ENCODE measurements at regions not wholly inside any gene's neighbourhood (a gene's known extent, or its start where the extent isn't known, plus 50 kb on each side); places are given as distances from the start of the nearest gene placed in this dataset.
"Not testable (repeated sequence)": the region's sequence is repeated elsewhere in the genome, so short reads cannot be mapped to it uniquely, and the experiment has no call there.

- POLR2A ChIA-PET = no interaction called here
- Mint-ChIP-seq H3K4me3 (no peak overlapping the region), H3K9me3 (no peaks in the 10 kb centered on the region), H3K4me1 (ENCODE audit: low read depth) (peaks cover 14% of the 10 kb centered on the region), H3K27ac (no peak overlapping the region), H3K27me3 (no peaks in the 10 kb centered on the region), H3K36me3 (no peaks in the 10 kb centered on the region)
- DNase-seq = no peak
- intact Hi-C loops (cut with micrococcal nuclease) = no loop called here
- CTCF ChIA-PET = no interaction called here
These were observed 138.2 kb downstream of the GLUL start for GRCh38 chr1:182253319-182253860.

- Mint-ChIP-seq H3K4me3 (no peak overlapping the region), H3K36me3 (no peaks in the 10 kb centered on the region), H3K27me3 (no peaks in the 10 kb centered on the region), H3K9me3 (no peaks in the 10 kb centered on the region), H3K4me1 (ENCODE audit: low read depth) (peaks cover 22% of the 10 kb centered on the region), H3K27ac (no peak overlapping the region)
- intact Hi-C loops (cut with micrococcal nuclease) = no loop called here
- POLR2A ChIA-PET = no interaction called here
- no peak for DNase-seq
- CTCF ChIA-PET = no interaction called here
These were observed 140.0 kb downstream of the GLUL start for GRCh38 chr1:182251561-182251960.

- peaks cover 3% of the 10 kb centered on the region for H3K27me3 Mint-ChIP-seq
- DNase-seq = peak; percentile 84
- H3K4me1 Mint-ChIP-seq (ENCODE audit: low read depth) = peaks cover 22% of the 10 kb centered on the region
- CTCF ChIA-PET = interaction anchor here (1.0 to 3.2 kb wide), 4 partner anchors 9 to 533 kb away, joined by 3 to 19 read pairs (median 4); no protein-coding TSS in a partner anchor
- no peak overlapping the region for H3K4me3 Mint-ChIP-seq
- POLR2A ChIA-PET = interaction anchor here (0.7 to 1.4 kb wide), 2 partner anchors 10 to 17 kb away, joined by 3 to 5 read pairs; no protein-coding TSS in a partner anchor
- no peaks in the 10 kb centered on the region for H3K9me3 Mint-ChIP-seq
- intact Hi-C loops (cut with micrococcal nuclease) = loop anchor here (1.0 to 5.0 kb wide), 12 partner anchors 10 to 852 kb away; partner anchors contain the start of genes GLUL and NPL
- H3K36me3 Mint-ChIP-seq = no peaks in the 10 kb centered on the region
- H3K27ac Mint-ChIP-seq = peak overlapping the region; percentile 80
These were observed 142.4 kb downstream of the GLUL start for GRCh38 chr1:182249201-182249676.

GRCh38 chr1:182248721-182249120, 142.9 kb downstream of the GLUL start:
- Mint-ChIP-seq H3K27me3 (peaks cover 3% of the 10 kb centered on the region), H3K4me1 (ENCODE audit: low read depth) (peaks cover 22% of the 10 kb centered on the region), H3K9me3 (no peaks in the 10 kb centered on the region), H3K36me3 (no peaks in the 10 kb centered on the region), H3K4me3 (no peak overlapping the region), H3K27ac (peak overlapping the region; percentile 55)
- peak; percentile 87 for DNase-seq
- intact Hi-C loops (cut with micrococcal nuclease) = loop anchor here (1.0 to 5.0 kb wide), 12 partner anchors 11 to 851 kb away; partner anchors contain the start of genes GLUL and NPL
- CTCF ChIA-PET = interaction anchor here (1.0 to 3.2 kb wide), 3 partner anchors 10 to 164 kb away, joined by 3 to 19 read pairs (median 4); no protein-coding TSS in a partner anchor
- POLR2A ChIA-PET = interaction anchor here (0.6 to 1.4 kb wide), 4 partner anchors 11 to 339 kb away, joined by 3 to 5 read pairs (median 4); no protein-coding TSS in a partner anchor

GRCh38 chr1:182247813-182248212, 143.8 kb downstream of the GLUL start:
- POLR2A ChIA-PET, H3K27ac Mint-ChIP-seq, H3K4me3 Mint-ChIP-seq, H3K36me3 Mint-ChIP-seq, H3K27me3 Mint-ChIP-seq, H3K9me3 Mint-ChIP-seq: not testable (repeated sequence)
- intact Hi-C loops (cut with micrococcal nuclease) = loop anchor here (2.0 to 5.0 kb wide), 8 partner anchors 61 to 851 kb away; partner anchors contain the start of gene NPL
- H3K4me1 Mint-ChIP-seq (ENCODE audit: low read depth) = peaks cover 22% of the 10 kb centered on the region
- peak; percentile 47 for DNase-seq
- CTCF ChIA-PET = interaction anchor here (2.0 to 3.2 kb wide), 2 partner anchors 104 to 149 kb away, joined by 6 to 19 read pairs; no protein-coding TSS in a partner anchor

- no peak overlapping the region for H3K4me3 Mint-ChIP-seq
- peaks cover 22% of the 10 kb centered on the region for H3K4me1 Mint-ChIP-seq (ENCODE audit: low read depth)
- no peaks in the 10 kb centered on the region for H3K36me3 Mint-ChIP-seq
- ChIA-PET CTCF (interaction anchor here (2.0 to 3.2 kb wide), 2 partner anchors 103 to 150 kb away, joined by 6 to 19 read pairs; no protein-coding TSS in a partner anchor), POLR2A (no interaction called here)
- intact Hi-C loops (cut with micrococcal nuclease) = loop anchor here (5.0 kb wide), 4 partner anchors 59 to 849 kb away; partner anchors contain the start of gene NPL
- H3K27me3 Mint-ChIP-seq = peaks cover 6% of the 10 kb centered on the region
- no peak for DNase-seq
- H3K9me3 Mint-ChIP-seq = no peaks in the 10 kb centered on the region
- no peak overlapping the region for H3K27ac Mint-ChIP-seq
These were observed 144.8 kb downstream of the GLUL start for GRCh38 chr1:182246783-182247182.

- H3K27ac Mint-ChIP-seq = no peak overlapping the region
- no peaks in the 10 kb centered on the region for H3K36me3 Mint-ChIP-seq
- no peak overlapping the region for H3K4me3 Mint-ChIP-seq
- DNase-seq = no peak
- H3K27me3 Mint-ChIP-seq = peaks cover 8% of the 10 kb centered on the region
- ChIA-PET POLR2A (no interaction called here), CTCF (no interaction called here)
- intact Hi-C loops (cut with micrococcal nuclease) = loop anchor here (5.0 kb wide), 4 partner anchors 58 to 848 kb away; partner anchors contain the start of gene NPL
- H3K9me3 Mint-ChIP-seq = no peaks in the 10 kb centered on the region
- peaks cover 22% of the 10 kb centered on the region for H3K4me1 Mint-ChIP-seq (ENCODE audit: low read depth)
These were observed 146.6 kb downstream of the GLUL start for GRCh38 chr1:182245040-182245439.

GRCh38 chr1:182244451-182244850, 147.1 kb downstream of the GLUL start:
- H3K4me3 Mint-ChIP-seq = no peak overlapping the region
- no peak for DNase-seq
- peaks cover 8% of the 10 kb centered on the region for H3K27me3 Mint-ChIP-seq
- no peaks in the 10 kb centered on the region for H3K9me3 Mint-ChIP-seq
- POLR2A ChIA-PET = no interaction called here
- H3K27ac Mint-ChIP-seq = no peak overlapping the region
- peaks cover 20% of the 10 kb centered on the region for H3K4me1 Mint-ChIP-seq (ENCODE audit: low read depth)
- intact Hi-C loops (cut with micrococcal nuclease) = no loop called here
- H3K36me3 Mint-ChIP-seq = no peaks in the 10 kb centered on the region
- CTCF ChIA-PET = no interaction called here

- no peak overlapping the region for H3K27ac Mint-ChIP-seq
- no peaks in the 10 kb centered on the region for H3K36me3 Mint-ChIP-seq
- DNase-seq = no peak
- CTCF ChIA-PET = no interaction called here
- peaks cover 6% of the 10 kb centered on the region for H3K4me1 Mint-ChIP-seq (ENCODE audit: low read depth)
- POLR2A ChIA-PET = no interaction called here
- no peak overlapping the region for H3K4me3 Mint-ChIP-seq
- no peaks in the 10 kb centered on the region for H3K9me3 Mint-ChIP-seq
- intact Hi-C loops (cut with micrococcal nuclease) = no loop called here
- H3K27me3 Mint-ChIP-seq = peaks cover 8% of the 10 kb centered on the region
These were observed 148.9 kb downstream of the GLUL start for GRCh38 chr1:182242641-182243040.

GRCh38 chr1:182240085-182240484, 151.5 kb downstream of the GLUL start:
- CTCF ChIA-PET = no interaction called here
- POLR2A ChIA-PET = no interaction called here
- Mint-ChIP-seq H3K27me3 (peaks cover 6% of the 10 kb centered on the region), H3K4me3 (no peak overlapping the region), H3K27ac (no peak overlapping the region), H3K36me3 (no peaks in the 10 kb centered on the region), H3K9me3 (no peaks in the 10 kb centered on the region), H3K4me1 (ENCODE audit: low read depth) (peaks cover 7% of the 10 kb centered on the region)
- intact Hi-C loops (cut with micrococcal nuclease) = no loop called here
- DNase-seq = no peak

- POLR2A ChIA-PET = no interaction called here
- H3K27me3 Mint-ChIP-seq = peaks cover 6% of the 10 kb centered on the region
- peaks cover 7% of the 10 kb centered on the region for H3K4me1 Mint-ChIP-seq (ENCODE audit: low read depth)
- intact Hi-C loops (cut with micrococcal nuclease) = no loop called here
- H3K9me3 Mint-ChIP-seq = no peaks in the 10 kb centered on the region
- H3K4me3 Mint-ChIP-seq = no peak overlapping the region
- CTCF ChIA-PET = interaction anchor here (1.2 kb wide), 1 partner anchor 68 kb away, joined by 3 read pairs; no protein-coding TSS in a partner anchor
- H3K27ac Mint-ChIP-seq = no peak overlapping the region
- no peaks in the 10 kb centered on the region for H3K36me3 Mint-ChIP-seq
- DNase-seq = no peak
These were observed 153.2 kb downstream of the GLUL start for GRCh38 chr1:182238421-182238820.

GRCh38 chr1:182237329-182237728, 154.3 kb downstream of the GLUL start:
- Mint-ChIP-seq H3K9me3 (no peaks in the 10 kb centered on the region), H3K27me3 (peaks cover 6% of the 10 kb centered on the region), H3K27ac (no peak overlapping the region), H3K4me3 (no peak overlapping the region), H3K4me1 (ENCODE audit: low read depth) (peaks cover 7% of the 10 kb centered on the region), H3K36me3 (no peaks in the 10 kb centered on the region)
- DNase-seq = no peak
- CTCF ChIA-PET = interaction anchor here (1.2 kb wide), 1 partner anchor 67 kb away, joined by 3 read pairs; no protein-coding TSS in a partner anchor
- intact Hi-C loops (cut with micrococcal nuclease) = no loop called here
- POLR2A ChIA-PET = no interaction called here

GRCh38 chr1:182236651-182237077, 154.9 kb downstream of the GLUL start:
- Mint-ChIP-seq H3K4me3 (no peak overlapping the region), H3K9me3 (no peaks in the 10 kb centered on the region), H3K27ac (no peak overlapping the region), H3K36me3 (no peaks in the 10 kb centered on the region), H3K27me3 (peaks cover 3% of the 10 kb centered on the region), H3K4me1 (ENCODE audit: low read depth) (peaks cover 7% of the 10 kb centered on the region)
- ChIA-PET CTCF (no interaction called here), POLR2A (no interaction called here)
- intact Hi-C loops (cut with micrococcal nuclease) = no loop called here
- no peak for DNase-seq
